Smooth muscle cell (in vitro differentiated cells): ENCODE measurements at regions not wholly inside any gene's neighbourhood (a gene's known extent, or its start where the extent isn't known, plus 50 kb on each side); places are given as distances from the start of the nearest gene placed in this dataset.
"Not testable (repeated sequence)": the region's sequence is repeated elsewhere in the genome, so short reads cannot be mapped to it uniquely, and the experiment has no call there.

Source experiments
- DNase-seq: peaks from one replicate; lab custom pipeline; 2025; ENCODE audit not compliant: unreplicated experiment; lab: John Stamatoyannopoulos, UW
- H2AFZ ChIP-seq: fragments of 200-600 bp; sonication (generic); 2 replicates; pipeline ENCODE4 v1.6.0; 2016; ENCODE audit warnings: antibody characterized with exemption, low read depth, mild to moderate bottlenecking
- H3F3A ChIP-seq: fragments of 200-600 bp; sonication (generic); 2 replicates; pipeline ENCODE4 v1.6.0; 2017; ENCODE audit warnings: antibody characterized with exemption, low read depth
- H3K27ac ChIP-seq: fragments of 200-600 bp; sonication (generic); 2 replicates; pipeline ENCODE4 v1.5.1; 2016; ENCODE audit warnings: low read depth, mild to moderate bottlenecking
- H3K27me3 ChIP-seq: fragments of 200-600 bp; sonication (generic); 2 replicates; pipeline ENCODE4 v1.6.1; 2016; ENCODE audit warnings: low read depth, mild to moderate bottlenecking
- H3K36me3 ChIP-seq: fragments of 200-600 bp; sonication (generic); 2 replicates; pipeline ENCODE4 v1.5.1; 2016; ENCODE audit warnings: low read depth
- H3K4me1 ChIP-seq: fragments of 200-600 bp; sonication (generic); 2 replicates; pipeline ENCODE4 v1.5.1; 2016; ENCODE audit warnings: low read depth
- H3K4me2 ChIP-seq: fragments of 200-600 bp; sonication (generic); 2 replicates; pipeline ENCODE4 v1.6.0; 2016; ENCODE audit warnings: mild to moderate bottlenecking
- H3K4me3 ChIP-seq: fragments of 200-600 bp; sonication (generic); 2 replicates; pipeline ENCODE4 v1.5.1; 2016; ENCODE audit warnings: mild to moderate bottlenecking
- H3K79me2 ChIP-seq: fragments of 200-600 bp; sonication (generic); 2 replicates; pipeline ENCODE4 v1.6.0; 2016; ENCODE audit warnings: low read depth, mild to moderate bottlenecking
- H3K9ac ChIP-seq: fragments of 200-600 bp; sonication (generic); 2 replicates; pipeline ENCODE4 v1.6.0; 2016; ENCODE audit warnings: low read depth
- H3K9me3 ChIP-seq: fragments of 200-600 bp; sonication (generic); replicated peaks from 2 replicates; pipeline ENCODE4 v1.5.1; 2016; ENCODE audit warnings: low read depth
- H4K20me1 ChIP-seq: fragments of 200-600 bp; sonication (generic); 2 replicates; pipeline ENCODE4 v1.6.0; 2016; ENCODE audit warnings: low read depth
- CTCF ChIP-seq: fragments of 200-600 bp; sonication (generic); IDR thresholded peaks from 2 replicates; pipeline ENCODE4 v1.5.1; 2017; ENCODE audit warnings: borderline replicate concordance, mild to moderate bottlenecking, antibody characterized with exemption; ENCODE audit not compliant: insufficient read depth, poor library complexity, severe bottlenecking
- WGBS: methylation state at CpG from one replicate; pipeline ENCODE4 v1.1.7; 2016; ENCODE audit warnings: low lambda C conversion rate; 5-methylcytosine and 5-hydroxymethylcytosine counted together

GRCh38 chr3:26018889-26019288 lies 229.0 kb downstream of the OXSM start:
- Histone ChIP-seq H2AFZ (no peak overlapping the region), H4K20me1 (no peaks in the 10 kb centered on the region), H3K4me2 (no peak overlapping the region), H3K4me1 (no peaks in the 10 kb centered on the region), H3K27me3 (no peaks in the 10 kb centered on the region), H3K9ac (no peak overlapping the region), H3K4me3 (no peak overlapping the region), H3K9me3 (no peaks in the 10 kb centered on the region), H3K27ac (no peak overlapping the region), H3K79me2 (no peaks in the 10 kb centered on the region), H3F3A (no peaks in the 10 kb centered on the region), H3K36me3 (no peaks in the 10 kb centered on the region)
- no peak for DNase-seq
- TF ChIP-seq CTCF, result no peak
- 91% methylated on average over 1 of the region's 1 CpG for WGBS

GRCh38 chr3:26024206-26024605 lies 234.3 kb downstream of the OXSM start:
- H3K4me3 ChIP-seq, H3F3A ChIP-seq, H3K27ac ChIP-seq, DNase-seq, H2AFZ ChIP-seq, H3K27me3 ChIP-seq, H4K20me1 ChIP-seq, H3K9me3 ChIP-seq, H3K36me3 ChIP-seq, H3K79me2 ChIP-seq, H3K9ac ChIP-seq, H3K4me2 ChIP-seq, H3K4me1 ChIP-seq: not testable (repeated sequence)
- 97% methylated on average over 3 of the region's 3 CpGs for WGBS

DNA sequence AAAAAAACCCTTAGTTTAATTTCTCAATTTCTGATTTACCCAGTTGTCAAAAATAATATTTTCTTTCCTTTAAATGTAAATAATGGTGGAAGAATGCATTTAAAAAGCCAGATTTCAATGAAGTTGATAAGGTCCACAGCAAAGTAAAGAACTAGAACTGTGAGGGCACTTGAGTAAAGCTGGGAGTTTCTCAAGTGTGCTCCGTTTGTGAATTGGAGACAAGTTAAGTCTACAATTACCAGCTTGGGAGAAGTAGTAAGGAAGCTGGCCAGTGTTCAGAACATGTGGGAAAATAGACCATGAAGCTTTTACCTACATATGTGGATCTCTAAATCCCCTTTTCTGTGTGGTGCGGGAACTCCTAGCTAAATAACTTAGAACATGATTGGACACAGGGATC lies 239.4 kb downstream of the OXSM start:
- H3K9me3 ChIP-seq, result no peaks in the 10 kb centered on the region
- H3F3A ChIP-seq, result no peaks in the 10 kb centered on the region
- no peaks in the 10 kb centered on the region for H3K4me1 ChIP-seq
- no peaks in the 10 kb centered on the region for H4K20me1 ChIP-seq
- H3K4me2 ChIP-seq, result no peak overlapping the region
- no peak overlapping the region for H3K4me3 ChIP-seq
- TF ChIP-seq CTCF, result no peak
- 93% methylated on average over 2 of the region's 2 CpGs for WGBS
- no peaks in the 10 kb centered on the region for H3K36me3 ChIP-seq
- H2AFZ ChIP-seq, result no peak overlapping the region
- H3K27ac ChIP-seq, result no peak overlapping the region
- H3K9ac ChIP-seq, result no peak overlapping the region
- H3K27me3 ChIP-seq, result no peaks in the 10 kb centered on the region
- DNase-seq, result no peak
- H3K79me2 ChIP-seq, result no peaks in the 10 kb centered on the region

DNA sequence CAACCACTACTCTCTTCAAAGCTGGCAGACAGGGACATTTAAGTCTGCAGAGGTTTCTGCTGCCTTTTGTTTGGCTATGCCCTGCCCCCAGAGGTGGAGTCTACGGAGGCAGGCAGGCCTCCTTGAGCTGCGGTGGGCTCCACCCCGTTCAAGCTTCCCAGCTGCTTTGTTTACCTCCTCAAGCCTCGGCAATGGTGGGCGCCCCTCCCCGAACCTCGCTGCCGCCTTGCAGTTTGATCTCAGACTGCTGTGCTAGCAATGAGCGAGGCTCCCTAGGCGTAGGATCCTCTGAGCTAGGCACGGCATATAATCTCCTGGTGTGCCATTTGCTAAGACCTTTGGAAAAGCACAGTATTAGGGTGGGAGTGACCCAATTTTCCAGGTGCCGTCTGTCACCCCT lies 252.2 kb downstream of the OXSM start:
- H3K27ac ChIP-seq, H3K4me2 ChIP-seq, H3K9ac ChIP-seq, H3K9me3 ChIP-seq, H4K20me1 ChIP-seq, H2AFZ ChIP-seq, H3K27me3 ChIP-seq, H3K79me2 ChIP-seq, H3K4me1 ChIP-seq, DNase-seq, H3K36me3 ChIP-seq, H3F3A ChIP-seq, H3K4me3 ChIP-seq: not testable (repeated sequence)
- WGBS, result 84% methylated on average over 12 of the region's 12 CpGs

GRCh38 chr3:26049951-26050350 lies 260.1 kb downstream of the OXSM start:
- WGBS, result 91% methylated on average over 1 of the region's 1 CpG
- Histone ChIP-seq H3K4me3 (no peak overlapping the region), H3K27ac (no peak overlapping the region), H3K4me1 (no peaks in the 10 kb centered on the region), H3K4me2 (no peak overlapping the region), H3K9ac (no peak overlapping the region), H3F3A (no peaks in the 10 kb centered on the region), H3K9me3 (no peaks in the 10 kb centered on the region), H3K27me3 (no peaks in the 10 kb centered on the region), H4K20me1 (no peaks in the 10 kb centered on the region), H3K79me2 (no peaks in the 10 kb centered on the region), H3K36me3 (no peaks in the 10 kb centered on the region), H2AFZ (no peak overlapping the region)
- DNase-seq, result no peak
- no peak for TF ChIP-seq CTCF
